HepG2 (cell line): ENCODE measurements at regions not wholly inside any gene's neighbourhood (a gene's known extent, or its start where the extent isn't known, plus 50 kb on each side); places are given as distances from the start of the nearest gene placed in this dataset.

Experiments used
- CEBPZ ChIP-seq: IDR thresholded peaks from 2 replicates; pipeline ENCODE4 v1.6.1; 2012; ENCODE audit warnings: low read length, improper control_type of control experiment
- GMEB1 ChIP-seq: sonication (generic); formaldehyde crosslinking; IDR thresholded peaks from 2 replicates; pipeline ENCODE4 v1.5.1; 2020; ENCODE audit warnings: missing genetic modification reagents, mild to moderate bottlenecking, borderline replicate concordance
- HOMEZ ChIP-seq: IDR thresholded peaks from 2 replicates; pipeline ENCODE4 v1.6.1; 2016; ENCODE audit warnings: low read depth
- KLF9 ChIP-seq: IDR thresholded peaks from 2 replicates; pipeline ENCODE4 v1.6.1; 2016; ENCODE audit warnings: low read depth
- MAFF ChIP-seq: IDR thresholded peaks from 2 replicates; pipeline ENCODE4 v1.6.1; 2011; ENCODE audit warnings: low read depth, low read length, improper control_type of control experiment
- SIX1 ChIP-seq: sonication (generic); formaldehyde crosslinking; IDR thresholded peaks from 2 replicates; pipeline ENCODE4 v1.4.0; 2020; ENCODE audit warnings: missing genetic modification reagents, borderline replicate concordance
- SOX6 ChIP-seq, 2 experiments: fragments of 450-650 bp in 1 of 2; sonication (generic) in 1 of 2; formaldehyde crosslinking in 1 of 2; IDR thresholded peaks; 2 replicates each; pipeline versions ENCODE4 v1.4.0 to v1.6.1; 2017 to 2020; ENCODE audit warnings: antibody characterized with exemption in 1 of 2, mild to moderate bottlenecking in 1 of 2, missing genetic modification reagents in 1 of 2
- ZNF18 ChIP-seq: sonication (generic); formaldehyde crosslinking; IDR thresholded peaks from 2 replicates; pipeline ENCODE4 v1.8.0; 2022; ENCODE audit warnings: mild to moderate bottlenecking, missing genetic modification reagents; ENCODE audit not compliant: insufficient replicate concordance
- ZNF230 ChIP-seq: sonication (generic); formaldehyde crosslinking; IDR thresholded peaks from 2 replicates; pipeline ENCODE4 v1.4.0; 2020; ENCODE audit warnings: mild to moderate bottlenecking, missing genetic modification reagents
- ZNF34 ChIP-seq: sonication (generic); formaldehyde crosslinking; IDR thresholded peaks from 2 replicates; pipeline ENCODE4 v1.4.0; 2020; ENCODE audit warnings: mild to moderate bottlenecking, missing genetic modification reagents, borderline replicate concordance
- ZNF513 ChIP-seq: sonication (generic); formaldehyde crosslinking; conservative IDR thresholded peaks from 2 replicates; pipeline ENCODE4 v1.5.0; 2020; ENCODE audit warnings: missing genetic modification reagents
- ZNF644 ChIP-seq: IDR thresholded peaks from 2 replicates; pipeline ENCODE4 v1.6.1; 2016; ENCODE audit warnings: low read depth

- TF ChIP-seq CEBPZ (no peak), ZNF644 (CRISPR knock-in tag) (no peak), KLF9 (CRISPR knock-in tag) (no peak), SIX1 (CRISPR knock-in tag) (no peak), ZNF230 (CRISPR knock-in tag) (no peak), SOX6 (IDR thresholded peaks at IDR 0.05) (no peak), SOX6 (CRISPR knock-in tag; IDR thresholded peaks at IDR 0.05) (no peak), ZNF513 (no peak), MAFF (no peak), ZNF18 (CRISPR knock-in tag) (no peak), HOMEZ (CRISPR knock-in tag) (no peak), ZNF34 (CRISPR knock-in tag) (no peak), GMEB1 (no peak)
Observed at GRCh38 chr10:2761311-2761710, 306.0 kb upstream of the PFKP start (continued).
